Tibial nerve (tissue), 4 donors: ENCODE measurements at regions not wholly inside any gene's neighbourhood (a gene's known extent, or its start where the extent isn't known, plus 50 kb on each side); places are given as distances from the start of the nearest gene placed in this dataset.

Experiments used
- EP300 ChIP-seq, 2 donors: sonication (generic); formaldehyde crosslinking; IDR thresholded peaks; one replicate each; pipeline ENCODE4 v1.6.1; 2017; ENCODE audit warnings: antibody characterized with exemption in 2 of 2, mild to moderate bottlenecking in 1 of 2
- POLR2A ChIP-seq, 2 donors: fragments of 450-650 bp; IDR thresholded peaks; one replicate each; pipeline ENCODE4 v1.6.1; 2017; ENCODE audit warnings: antibody characterized with exemption in 2 of 2, mild to moderate bottlenecking in 2 of 2, moderate library complexity in 2 of 2
- TF ChIP-seq, protein P1 (sequence below), 5 experiments: fragments of 200-600 bp in 3 of 5; fragments of 450-650 bp in 2 of 5; sonication (generic) in 3 of 5; IDR thresholded peaks; one replicate each; pipeline ENCODE4 v1.5.1; 2016 to 2019; ENCODE audit warnings: antibody characterized with exemption in 5 of 5, mild to moderate bottlenecking in 3 of 5, moderate library complexity in 2 of 5

DNA sequence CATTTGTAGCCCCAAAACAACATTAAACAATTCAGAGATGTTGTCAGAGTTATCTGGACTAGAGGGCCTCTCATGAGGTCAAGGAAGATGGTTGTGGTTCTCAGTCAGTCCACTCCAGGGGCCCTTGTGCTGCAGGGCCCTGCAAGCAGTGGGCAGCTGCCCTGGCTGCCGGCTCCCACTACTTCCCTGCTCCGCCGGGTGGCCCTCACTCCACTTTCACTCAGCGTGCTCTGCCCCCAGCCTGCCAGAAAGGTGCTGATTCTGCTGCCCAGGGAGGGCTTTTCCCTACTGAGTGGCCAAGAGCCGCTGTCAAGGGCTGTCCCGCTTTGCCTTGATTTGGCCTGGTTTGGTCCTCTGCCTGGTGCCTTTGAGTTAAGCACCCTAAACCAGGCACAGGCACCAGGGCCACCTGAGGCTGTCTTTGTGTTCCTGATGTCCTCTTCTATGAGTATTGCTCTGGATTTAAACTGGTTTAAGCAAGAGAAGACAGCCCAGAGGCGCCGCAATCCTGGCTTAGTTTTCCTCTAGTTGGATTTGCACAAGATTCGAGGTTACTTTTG, 117.2 kb downstream of the GADD45G start:
- TF ChIP-seq, protein P1, sequence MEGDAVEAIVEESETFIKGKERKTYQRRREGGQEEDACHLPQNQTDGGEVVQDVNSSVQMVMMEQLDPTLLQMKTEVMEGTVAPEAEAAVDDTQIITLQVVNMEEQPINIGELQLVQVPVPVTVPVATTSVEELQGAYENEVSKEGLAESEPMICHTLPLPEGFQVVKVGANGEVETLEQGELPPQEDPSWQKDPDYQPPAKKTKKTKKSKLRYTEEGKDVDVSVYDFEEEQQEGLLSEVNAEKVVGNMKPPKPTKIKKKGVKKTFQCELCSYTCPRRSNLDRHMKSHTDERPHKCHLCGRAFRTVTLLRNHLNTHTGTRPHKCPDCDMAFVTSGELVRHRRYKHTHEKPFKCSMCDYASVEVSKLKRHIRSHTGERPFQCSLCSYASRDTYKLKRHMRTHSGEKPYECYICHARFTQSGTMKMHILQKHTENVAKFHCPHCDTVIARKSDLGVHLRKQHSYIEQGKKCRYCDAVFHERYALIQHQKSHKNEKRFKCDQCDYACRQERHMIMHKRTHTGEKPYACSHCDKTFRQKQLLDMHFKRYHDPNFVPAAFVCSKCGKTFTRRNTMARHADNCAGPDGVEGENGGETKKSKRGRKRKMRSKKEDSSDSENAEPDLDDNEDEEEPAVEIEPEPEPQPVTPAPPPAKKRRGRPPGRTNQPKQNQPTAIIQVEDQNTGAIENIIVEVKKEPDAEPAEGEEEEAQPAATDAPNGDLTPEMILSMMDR (IDR thresholded peaks at IDR 0.05) = no peak
- TF ChIP-seq EP300 (IDR thresholded peaks at IDR 0.05) = no peak
- no peak for TF ChIP-seq POLR2A (IDR thresholded peaks at IDR 0.05)
